LNCaP clone FGC (cell line): ENCODE measurements at regions not wholly inside any gene's neighbourhood (a gene's known extent, or its start where the extent isn't known, plus 50 kb on each side); places are given as distances from the start of the nearest gene placed in this dataset.

Experiments
- DNase-seq: peaks from one replicate; pipeline ENCODE4 v3.0.0-alpha.2; 2011; ENCODE audit warnings: low read depth
- H3K4me3 ChIP-seq: 2 replicates; pipeline ENCODE4 v1.5.1; 2011; ENCODE audit warnings: mild to moderate bottlenecking, low read depth, low read length, control low read depth
- TF ChIP-seq, protein P1 (sequence below): IDR thresholded peaks from 2 replicates; pipeline ENCODE4 v1.5.1; 2012; ENCODE audit warnings: mild to moderate bottlenecking; ENCODE audit not compliant: control insufficient read depth, insufficient read depth; ENCODE audit errors: extremely low read depth

DNA sequence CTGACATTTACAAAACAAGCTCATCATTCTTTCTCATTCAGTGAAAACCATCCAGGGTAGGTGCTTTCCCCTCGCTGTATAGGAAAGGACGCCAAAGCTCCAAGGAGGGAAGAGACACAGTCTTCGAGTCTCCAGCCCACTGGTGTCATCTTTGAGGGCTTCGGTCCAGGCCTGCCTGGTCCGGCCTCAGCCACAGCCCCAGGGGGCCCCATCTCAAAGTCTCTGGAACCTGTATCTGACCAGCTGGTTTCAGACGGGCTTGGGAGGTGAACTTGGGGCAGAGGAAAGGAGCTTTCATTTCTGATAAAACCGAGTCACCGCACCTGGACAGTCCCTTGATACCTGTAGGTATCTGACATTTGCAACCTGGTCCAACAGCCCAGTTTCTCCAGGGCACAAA lies 229.5 kb upstream of the RTL1 start:
- TF ChIP-seq, protein P1, sequence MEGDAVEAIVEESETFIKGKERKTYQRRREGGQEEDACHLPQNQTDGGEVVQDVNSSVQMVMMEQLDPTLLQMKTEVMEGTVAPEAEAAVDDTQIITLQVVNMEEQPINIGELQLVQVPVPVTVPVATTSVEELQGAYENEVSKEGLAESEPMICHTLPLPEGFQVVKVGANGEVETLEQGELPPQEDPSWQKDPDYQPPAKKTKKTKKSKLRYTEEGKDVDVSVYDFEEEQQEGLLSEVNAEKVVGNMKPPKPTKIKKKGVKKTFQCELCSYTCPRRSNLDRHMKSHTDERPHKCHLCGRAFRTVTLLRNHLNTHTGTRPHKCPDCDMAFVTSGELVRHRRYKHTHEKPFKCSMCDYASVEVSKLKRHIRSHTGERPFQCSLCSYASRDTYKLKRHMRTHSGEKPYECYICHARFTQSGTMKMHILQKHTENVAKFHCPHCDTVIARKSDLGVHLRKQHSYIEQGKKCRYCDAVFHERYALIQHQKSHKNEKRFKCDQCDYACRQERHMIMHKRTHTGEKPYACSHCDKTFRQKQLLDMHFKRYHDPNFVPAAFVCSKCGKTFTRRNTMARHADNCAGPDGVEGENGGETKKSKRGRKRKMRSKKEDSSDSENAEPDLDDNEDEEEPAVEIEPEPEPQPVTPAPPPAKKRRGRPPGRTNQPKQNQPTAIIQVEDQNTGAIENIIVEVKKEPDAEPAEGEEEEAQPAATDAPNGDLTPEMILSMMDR: no peak
- H3K4me3 ChIP-seq: no peak overlapping the region
- no peak for DNase-seq

GRCh38 chr14:101134161-101134631 lies 230.7 kb upstream of the RTL1 start:
- no peak overlapping the region for H3K4me3 ChIP-seq
- TF ChIP-seq, protein P1: no peak
- no peak for DNase-seq

DNA sequence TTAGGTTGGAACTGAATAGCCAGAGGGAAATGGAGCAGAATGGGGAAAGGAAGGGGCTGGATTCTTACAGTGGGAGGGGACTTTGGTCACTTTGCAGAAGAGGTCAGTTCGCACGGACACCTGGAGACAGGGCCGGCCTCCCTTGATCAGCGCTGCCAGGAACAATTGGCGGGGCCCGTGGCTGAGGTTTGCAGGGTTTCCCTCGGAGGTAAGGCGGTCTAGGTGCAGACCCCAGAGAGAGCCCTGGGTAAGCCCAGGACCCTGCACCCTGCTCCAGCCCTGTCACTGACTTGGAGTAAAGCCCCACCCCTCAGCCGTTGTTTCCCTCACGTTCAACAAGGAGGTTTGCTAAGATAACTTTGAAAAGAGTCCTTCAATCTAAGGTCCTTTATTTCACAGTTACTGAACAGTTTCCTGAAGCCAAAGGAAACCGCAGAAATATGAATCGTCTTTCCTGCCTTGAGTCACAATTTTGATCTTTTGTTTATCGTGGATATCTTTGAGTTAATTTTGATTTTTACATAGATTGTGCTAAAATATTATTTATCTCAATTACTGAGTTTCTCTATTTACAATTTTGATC lies 231.4 kb upstream of the RTL1 start:
- DNase-seq: no peak
- TF ChIP-seq, protein P1: no peak
- H3K4me3 ChIP-seq: no peak overlapping the region

GRCh38 chr14:101135796-101136742 lies 232.5 kb upstream of the RTL1 start:
- no peak overlapping the region for H3K4me3 ChIP-seq
- TF ChIP-seq, protein P1: no peak
- no peak for DNase-seq

DNA sequence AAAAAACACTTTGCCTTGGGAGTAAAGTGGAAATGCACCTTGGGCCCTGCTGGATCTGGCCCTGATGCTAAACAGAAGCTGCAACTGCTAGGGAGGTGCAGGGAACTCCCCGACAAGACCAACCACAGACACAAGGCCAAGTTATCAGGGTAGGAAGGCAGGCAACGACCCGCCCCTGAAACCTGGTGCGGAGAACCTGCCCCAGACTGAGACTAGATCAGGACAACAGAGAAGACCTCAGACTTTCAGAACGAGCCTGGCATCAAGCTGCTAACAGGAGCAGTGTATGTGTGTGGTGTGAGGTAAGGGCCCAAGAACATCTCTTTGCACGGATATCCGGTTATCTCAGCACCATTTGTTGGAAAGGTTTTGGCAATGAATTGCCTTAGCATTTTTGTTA lies 233.7 kb upstream of the RTL1 start:
- TF ChIP-seq, protein P1: no peak
- no peak overlapping the region for H3K4me3 ChIP-seq
- no peak for DNase-seq

- DNase-seq: no peak
- no peak overlapping the region for H3K4me3 ChIP-seq
- TF ChIP-seq, protein P1: no peak
Measured at GRCh38 chr14:101147848-101148247, 244.3 kb upstream of the RTL1 start.
